ENCODE measurements at regions not wholly inside any gene's neighbourhood (a gene's known extent, or its start where the extent isn't known, plus 50 kb on each side); places are given as distances from the start of the nearest gene placed in this dataset.

DNA sequence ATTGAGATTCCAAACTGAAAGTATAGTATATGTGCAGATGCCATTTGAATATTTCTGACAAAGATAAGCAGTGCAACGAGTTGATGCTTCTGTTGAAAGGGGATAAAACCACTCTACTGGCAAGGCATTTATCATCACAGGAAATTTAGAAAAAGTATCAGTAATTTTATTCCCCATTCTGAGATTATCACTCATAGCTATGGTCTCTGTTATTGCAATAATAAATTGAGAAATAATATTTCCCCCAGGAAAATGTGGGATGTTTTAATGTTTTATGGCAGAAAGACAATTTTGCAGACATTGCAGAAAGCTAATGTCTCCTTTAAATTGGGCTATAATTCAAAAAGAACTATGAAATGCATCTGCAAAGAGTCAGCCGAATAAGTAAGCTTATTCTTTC, 1612.7 kb upstream of the ACO1 start:
- no peak for TF ChIP-seq POLR2A (IDR thresholded peaks at IDR 0.05; ENCODE audit: low read length)
- no peak for TF ChIP-seq GATA1 (IDR thresholded peaks at IDR 0.05; ENCODE audit: low read depth, low read length)

Measured in erythroblast (primary cell).